Spleen (tissue), 11 donors: ENCODE measurements at regions not wholly inside any gene's neighbourhood (a gene's known extent, or its start where the extent isn't known, plus 50 kb on each side); places are given as distances from the start of the nearest gene placed in this dataset.
"Not testable (repeated sequence)": the region's sequence is repeated elsewhere in the genome, so short reads cannot be mapped to it uniquely, and the experiment has no call there.

Source experiments
- DNase-seq: peaks from one replicate; pipeline ENCODE4 v3.0.0-alpha.2; 2020
- H3K27ac ChIP-seq, 8 donors: fragments of 200-600 bp; sonication (generic) in 7 of 8; 1 replicate in 4 of 8; 2 replicates in 4 of 8; pipeline versions ENCODE4 v1.5.0 to v1.8.0; 2016 to 2021; ENCODE audit warnings: inconsistent platforms in 4 of 8, mild to moderate bottlenecking in 4 of 8, moderate library complexity in 1 of 8
- H3K27me3 ChIP-seq, 7 donors: fragments of 200-600 bp; sonication (generic) in 6 of 7; replicated peaks in 1 of 7; 1 replicate in 4 of 7; 2 replicates in 3 of 7; pipeline versions ENCODE4 v1.5.0 to v1.8.0; 2016 to 2021; ENCODE audit warnings: inconsistent platforms in 3 of 7, mild to moderate bottlenecking in 1 of 7
- H3K36me3 ChIP-seq, 6 donors: fragments of 200-600 bp; sonication (generic) in 5 of 6; 1 replicate in 4 of 6; 2 replicates in 2 of 6; pipeline versions ENCODE4 v1.5.0 to v1.8.0; 2016 to 2021; ENCODE audit warnings: inconsistent platforms in 2 of 6
- H3K4me1 ChIP-seq, 6 donors: fragments of 200-600 bp; sonication (generic) in 5 of 6; 1 replicate in 3 of 6; 2 replicates in 3 of 6; pipeline versions ENCODE4 v1.5.0 to v1.8.0; 2016 to 2021; ENCODE audit warnings: inconsistent platforms in 3 of 6
- H3K4me3 ChIP-seq, 8 donors: fragments of 200-600 bp; sonication (generic) in 7 of 8; 1 replicate in 4 of 8; 2 replicates in 4 of 8; pipeline versions ENCODE4 v1.5.0 to v1.8.0; 2016 to 2021; ENCODE audit warnings: inconsistent platforms in 4 of 8, mild to moderate bottlenecking in 4 of 8, moderate library complexity in 2 of 8
- H3K9me3 ChIP-seq, 8 donors: fragments of 200-600 bp; sonication (generic) in 7 of 8; 1 replicate in 4 of 8; 2 replicates in 4 of 8; pipeline versions ENCODE4 v1.5.0 to v1.8.0; 2016 to 2021; ENCODE audit warnings: inconsistent platforms in 4 of 8
- CTCF ChIP-seq, 11 experiments: fragments of 200-600 bp in 7 of 11; fragments of 450-650 bp in 4 of 11; sonication (generic) in 4 of 11; IDR thresholded peaks in 8 of 11; conservative IDR thresholded peaks in 3 of 11; 1 replicate in 7 of 11; 2 replicates in 4 of 11; pipeline versions ENCODE4 v1.4.0 to v1.8.0; 2016 to 2021; ENCODE audit warnings: antibody characterized with exemption in 11 of 11, inconsistent platforms in 4 of 11, mild to moderate bottlenecking in 1 of 11
- POLR2A ChIP-seq, 3 donors: fragments of 450-650 bp; IDR thresholded peaks; one replicate each; pipeline ENCODE4 v1.5.1; 2017; ENCODE audit warnings: antibody characterized with exemption in 3 of 3, mild to moderate bottlenecking in 1 of 3
- POLR2AphosphoS5 ChIP-seq, 3 donors: sonication (generic); formaldehyde crosslinking; IDR thresholded peaks; one replicate each; pipeline ENCODE4 v1.5.1; 2017; ENCODE audit warnings: antibody characterized with exemption in 3 of 3
- WGBS, 5 donors: extraction: QIAGEN DNeasy Blood & Tissue Kit in 3 of 5; methylation state at CpG; one replicate each; pipeline versions ENCODE4 v1.1.5 to v1.1.7; 2013 to 2018; 5-methylcytosine and 5-hydroxymethylcytosine counted together
- intact Hi-C: fragments of 100-400 bp; cut with DNase I; formaldehyde crosslinking; loops from one replicate; pipeline ENCODE4 v1.15.0; 2023; ENCODE audit warnings: low total_unique reads
- donor health status: healthy with polysubstance abuse.
- donor health status: DM: no; HTN: no; CAD: no; lungs with moderate emphysema.
- donor health status: DM: no; HTN: no; CAD: no.
- donor health status: Bipolar disorder and iron deficiency.
- donor health status: healthy.
- donor health status: DM: no; HTN: no; CAD: no.
- donor health status: DM: yes; HTN: yes; CAD: no.

GRCh38 chr22:23459645-23460516, 120.2 kb downstream of the IGLL1 start:
- Histone ChIP-seq H3K4me1 (peaks cover 0 to 18% (median 0%) of the 10 kb centered on the region in 6 donors), H3K27me3 (peaks cover 0 to 52% (median 12%) of the 10 kb centered on the region in 7 donors)
- H3K36me3 ChIP-seq, intact Hi-C loops, H3K27ac ChIP-seq, H3K4me3 ChIP-seq, H3K9me3 ChIP-seq, DNase-seq: not testable (repeated sequence)
- 75 to 92% (median 77%) methylated on average over 13 to 24 of the region's 24 CpGs for WGBS, 5 donors

GRCh38 chr22:23458663-23459541, 121.2 kb downstream of the IGLL1 start:
- Histone ChIP-seq H3K27me3 (peaks cover 0 to 52% (median 12%) of the 10 kb centered on the region in 7 donors), H3K36me3 (no peaks in the 10 kb centered on the region), H3K4me3 (no peak overlapping the region), H3K4me1 (peaks cover 0 to 18% (median 0%) of the 10 kb centered on the region in 6 donors), H3K9me3 (no peaks in the 10 kb centered on the region), H3K27ac (no peak overlapping the region)
- no peak for DNase-seq
- intact Hi-C loops = no loop called here
- TF ChIP-seq POLR2A (IDR thresholded peaks at IDR 0.05) (no peak), POLR2AphosphoS5 (IDR thresholded peaks at IDR 0.05) (no peak), CTCF (IDR thresholded peaks at IDR 0.05 in 8 of 11, conservative IDR thresholded peaks at IDR 0.05 in 3 of 11) (no peak)
- WGBS, 5 donors = 91 to 96% (median 94%) methylated on average over 47 to 64 of the region's 64 CpGs

GRCh38 chr22:23457380-23457985, 122.6 kb downstream of the IGLL1 start:
- H3K36me3 ChIP-seq = no peaks in the 10 kb centered on the region

GRCh38 chr22:23456666-23457379, 123.3 kb downstream of the IGLL1 start:
- WGBS, 5 donors = 24 to 39% (median 28%) methylated on average over 23 to 27 of the region's 27 CpGs
- DNase-seq, intact Hi-C loops, H3K4me3 ChIP-seq, H3K9me3 ChIP-seq, H3K27ac ChIP-seq, H3K36me3 ChIP-seq: not testable (repeated sequence)
- Histone ChIP-seq H3K27me3 (peaks cover 0 to 62% (median 12%) of the 10 kb centered on the region in 7 donors), H3K4me1 (peaks cover 0 to 18% (median 0%) of the 10 kb centered on the region in 6 donors)

More at GRCh38 chr22:23457380-23457985, 122.6 kb downstream of the IGLL1 start:
- H3K4me3 ChIP-seq = no peak overlapping the region
- H3K27me3 ChIP-seq = peaks cover 0 to 56% (median 12%) of the 10 kb centered on the region in 7 donors
- no peak overlapping the region for H3K27ac ChIP-seq
- DNase-seq = no peak
- TF ChIP-seq POLR2AphosphoS5 (IDR thresholded peaks at IDR 0.05) = no peak
- TF ChIP-seq CTCF (IDR thresholded peaks at IDR 0.05 in 8 of 11, conservative IDR thresholded peaks at IDR 0.05 in 3 of 11) = no peak
- TF ChIP-seq POLR2A (IDR thresholded peaks at IDR 0.05) = no peak
- H3K9me3 ChIP-seq = no peaks in the 10 kb centered on the region
- WGBS, 5 donors = 51 to 61% (median 55%) methylated on average over 19 to 21 of the region's 21 CpGs
- intact Hi-C loops = no loop called here
- H3K4me1 ChIP-seq = peaks cover 0 to 18% (median 0%) of the 10 kb centered on the region in 6 donors

- peaks cover 0 to 13% (median 0%) of the 10 kb centered on the region in 6 donors for H3K4me1 ChIP-seq
- H3K9me3 ChIP-seq, H3K27ac ChIP-seq, H3K36me3 ChIP-seq, intact Hi-C loops, DNase-seq, H3K4me3 ChIP-seq: not testable (repeated sequence)
- WGBS, 5 donors = 67 to 82% (median 81%) methylated on average over 9 of the region's 9 CpGs
- peaks cover 0 to 43% (median 12%) of the 10 kb centered on the region in 7 donors for H3K27me3 ChIP-seq
Observed at GRCh38 chr22:23454345-23454744, 125.7 kb downstream of the IGLL1 start.
